HEK293 (cell line): ENCODE measurements at regions not wholly inside any gene's neighbourhood (a gene's known extent, or its start where the extent isn't known, plus 50 kb on each side); places are given as distances from the start of the nearest gene placed in this dataset.

Experiments used
- TF ChIP-seq, protein P1 (sequence below): fragments of 450-650 bp; formaldehyde crosslinking; IDR thresholded peaks from 2 replicates; pipeline ENCODE4; 2016; ENCODE audit warnings: missing biosample characterization, missing genetic modification characterization
- TF ChIP-seq, protein P2 (sequence below): fragments of 450-650 bp; formaldehyde crosslinking; IDR thresholded peaks from 2 replicates; pipeline ENCODE4 v1.5.1; 2016; ENCODE audit warnings: missing biosample characterization, missing genetic modification characterization
- TF ChIP-seq, protein P3 (sequence below): fragments of 450-650 bp; formaldehyde crosslinking; IDR thresholded peaks from 2 replicates; pipeline ENCODE4 v1.5.1; 2016; ENCODE audit warnings: missing biosample characterization, missing genetic modification characterization
- TF ChIP-seq, protein P4 (sequence below): fragments of 450-650 bp; formaldehyde crosslinking; IDR thresholded peaks from 2 replicates; pipeline ENCODE4 v1.5.1; 2017; ENCODE audit warnings: missing biosample characterization, missing genetic modification characterization

DNA sequence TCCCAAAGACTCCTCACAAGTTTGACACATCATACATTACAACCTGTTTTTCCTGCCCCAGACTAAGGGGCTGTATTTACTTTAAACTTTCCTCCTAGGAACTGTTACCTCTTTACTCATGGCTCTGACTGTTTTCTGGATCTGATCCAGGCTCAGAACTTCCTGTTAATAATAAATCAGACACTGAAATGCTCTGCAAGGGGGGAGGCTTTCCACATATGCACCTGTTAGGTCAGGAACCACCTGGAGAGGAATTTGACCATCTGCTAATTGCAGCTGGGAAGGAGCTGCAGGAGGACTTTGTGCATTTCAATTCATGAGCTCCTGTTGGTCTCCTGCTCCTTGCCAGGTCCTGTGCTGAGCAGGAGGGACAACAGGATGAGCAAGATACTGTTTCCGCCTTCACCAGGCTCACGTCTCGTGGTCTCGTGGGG lies 476.9 kb upstream of the CDH5 start:
- TF ChIP-seq, protein P1, sequence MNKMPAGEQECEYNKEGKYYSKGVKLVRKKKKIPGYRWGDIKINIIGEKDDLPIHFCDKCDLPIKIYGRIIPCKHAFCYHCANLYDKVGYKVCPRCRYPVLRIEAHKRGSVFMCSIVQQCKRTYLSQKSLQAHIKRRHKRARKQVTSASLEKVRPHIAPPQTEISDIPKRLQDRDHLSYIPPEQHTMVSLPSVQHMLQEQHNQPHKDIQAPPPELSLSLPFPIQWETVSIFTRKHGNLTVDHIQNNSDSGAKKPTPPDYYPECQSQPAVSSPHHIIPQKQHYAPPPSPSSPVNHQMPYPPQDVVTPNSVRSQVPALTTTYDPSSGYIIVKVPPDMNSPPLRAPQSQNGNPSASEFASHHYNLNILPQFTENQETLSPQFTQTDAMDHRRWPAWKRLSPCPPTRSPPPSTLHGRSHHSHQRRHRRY: no peak
- TF ChIP-seq, protein P2, sequence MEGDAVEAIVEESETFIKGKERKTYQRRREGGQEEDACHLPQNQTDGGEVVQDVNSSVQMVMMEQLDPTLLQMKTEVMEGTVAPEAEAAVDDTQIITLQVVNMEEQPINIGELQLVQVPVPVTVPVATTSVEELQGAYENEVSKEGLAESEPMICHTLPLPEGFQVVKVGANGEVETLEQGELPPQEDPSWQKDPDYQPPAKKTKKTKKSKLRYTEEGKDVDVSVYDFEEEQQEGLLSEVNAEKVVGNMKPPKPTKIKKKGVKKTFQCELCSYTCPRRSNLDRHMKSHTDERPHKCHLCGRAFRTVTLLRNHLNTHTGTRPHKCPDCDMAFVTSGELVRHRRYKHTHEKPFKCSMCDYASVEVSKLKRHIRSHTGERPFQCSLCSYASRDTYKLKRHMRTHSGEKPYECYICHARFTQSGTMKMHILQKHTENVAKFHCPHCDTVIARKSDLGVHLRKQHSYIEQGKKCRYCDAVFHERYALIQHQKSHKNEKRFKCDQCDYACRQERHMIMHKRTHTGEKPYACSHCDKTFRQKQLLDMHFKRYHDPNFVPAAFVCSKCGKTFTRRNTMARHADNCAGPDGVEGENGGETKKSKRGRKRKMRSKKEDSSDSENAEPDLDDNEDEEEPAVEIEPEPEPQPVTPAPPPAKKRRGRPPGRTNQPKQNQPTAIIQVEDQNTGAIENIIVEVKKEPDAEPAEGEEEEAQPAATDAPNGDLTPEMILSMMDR (tag by site-specific recombination): no peak
- TF ChIP-seq, protein P3, sequence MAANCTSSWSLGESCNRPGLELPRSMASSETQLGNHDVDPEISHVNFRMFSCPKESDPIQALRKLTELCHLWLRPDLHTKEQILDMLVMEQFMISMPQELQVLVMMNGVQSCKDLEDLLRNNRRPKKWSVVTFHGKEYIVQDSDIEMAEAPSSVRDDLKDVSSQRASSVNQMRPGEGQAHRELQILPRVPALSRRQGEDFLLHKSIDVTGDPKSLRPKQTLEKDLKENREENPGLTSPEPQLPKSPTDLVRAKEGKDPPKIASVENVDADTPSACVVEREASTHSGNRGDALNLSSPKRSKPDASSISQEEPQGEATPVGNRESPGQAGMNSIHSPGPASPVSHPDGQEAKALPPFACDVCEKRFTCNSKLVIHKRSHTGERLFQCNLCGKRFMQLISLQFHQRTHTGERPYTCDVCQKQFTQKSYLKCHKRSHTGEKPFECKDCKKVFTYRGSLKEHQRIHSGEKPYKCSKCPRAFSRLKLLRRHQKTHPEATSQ: no peak
- TF ChIP-seq, protein P4, sequence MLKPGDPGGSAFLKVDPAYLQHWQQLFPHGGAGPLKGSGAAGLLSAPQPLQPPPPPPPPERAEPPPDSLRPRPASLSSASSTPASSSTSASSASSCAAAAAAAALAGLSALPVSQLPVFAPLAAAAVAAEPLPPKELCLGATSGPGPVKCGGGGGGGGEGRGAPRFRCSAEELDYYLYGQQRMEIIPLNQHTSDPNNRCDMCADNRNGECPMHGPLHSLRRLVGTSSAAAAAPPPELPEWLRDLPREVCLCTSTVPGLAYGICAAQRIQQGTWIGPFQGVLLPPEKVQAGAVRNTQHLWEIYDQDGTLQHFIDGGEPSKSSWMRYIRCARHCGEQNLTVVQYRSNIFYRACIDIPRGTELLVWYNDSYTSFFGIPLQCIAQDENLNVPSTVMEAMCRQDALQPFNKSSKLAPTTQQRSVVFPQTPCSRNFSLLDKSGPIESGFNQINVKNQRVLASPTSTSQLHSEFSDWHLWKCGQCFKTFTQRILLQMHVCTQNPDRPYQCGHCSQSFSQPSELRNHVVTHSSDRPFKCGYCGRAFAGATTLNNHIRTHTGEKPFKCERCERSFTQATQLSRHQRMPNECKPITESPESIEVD: no peak
